WTC11 (cell line): ENCODE measurements at regions not wholly inside any gene's neighbourhood (a gene's known extent, or its start where the extent isn't known, plus 50 kb on each side); places are given as distances from the start of the nearest gene placed in this dataset.

Experiments
- ATF3 ChIP-seq: sonication (generic); formaldehyde crosslinking; conservative IDR thresholded peaks from 2 replicates; pipeline ENCODE4 v1.8.1; 2022; ENCODE audit warnings: mild to moderate bottlenecking, missing genetic modification reagents
- CBFB ChIP-seq: sonication (generic); formaldehyde crosslinking; IDR thresholded peaks from 2 replicates; pipeline ENCODE4 v1.8.1; 2022; ENCODE audit warnings: mild to moderate bottlenecking, low read depth, missing genetic modification reagents
- CDX4 ChIP-seq: fragments of 250-450 bp; sonication (Bioruptor Pico); IDR thresholded peaks from 2 replicates; pipeline ENCODE4 v1.9.0; 2021; ENCODE audit warnings: moderate library complexity, mild to moderate bottlenecking, inconsistent platforms, borderline replicate concordance
- CREB1 ChIP-seq: sonication (generic); formaldehyde crosslinking; IDR thresholded peaks from 2 replicates; pipeline ENCODE4 v1.8.0; 2023; ENCODE audit warnings: mild to moderate bottlenecking, missing genetic modification reagents
- CTCF ChIP-seq: fragments of 200-600 bp; IDR thresholded peaks from 2 replicates; pipeline ENCODE4 v1.8.0; 2022; ENCODE audit warnings: antibody characterized with exemption
- HMGXB4 ChIP-seq: sonication (generic); formaldehyde crosslinking; IDR thresholded peaks from 2 replicates; pipeline ENCODE4 v1.8.1; 2023; ENCODE audit warnings: mild to moderate bottlenecking, moderate library complexity, missing genetic modification reagents
- SP1 ChIP-seq: sonication (generic); formaldehyde crosslinking; conservative IDR thresholded peaks from 2 replicates; pipeline ENCODE4 v1.8.1; 2022; ENCODE audit warnings: missing genetic modification reagents
- TEAD1 ChIP-seq: sonication (generic); formaldehyde crosslinking; IDR thresholded peaks from 2 replicates; pipeline ENCODE4 v1.8.0; 2022; ENCODE audit warnings: mild to moderate bottlenecking, missing genetic modification reagents
- TEAD4 ChIP-seq: sonication (generic); formaldehyde crosslinking; IDR thresholded peaks from 2 replicates; pipeline ENCODE4 v1.8.0; 2022; ENCODE audit warnings: mild to moderate bottlenecking, missing genetic modification reagents
- USF2 ChIP-seq: sonication (generic); formaldehyde crosslinking; IDR thresholded peaks from 2 replicates; pipeline ENCODE4 v1.8.1; 2023; ENCODE audit warnings: mild to moderate bottlenecking, missing genetic modification reagents, moderate library complexity
- ZBTB21 ChIP-seq: sonication (generic); formaldehyde crosslinking; IDR thresholded peaks from 2 replicates; pipeline ENCODE4 v1.8.1; 2023; ENCODE audit warnings: mild to moderate bottlenecking, missing genetic modification reagents, borderline replicate concordance
- ZNF138 ChIP-seq: sonication (generic); formaldehyde crosslinking; conservative IDR thresholded peaks from 2 replicates; pipeline ENCODE4 v1.8.1; 2022; ENCODE audit warnings: mild to moderate bottlenecking, moderate library complexity, missing genetic modification reagents
- ZNF263 ChIP-seq: sonication (generic); formaldehyde crosslinking; IDR thresholded peaks from 2 replicates; pipeline ENCODE4 v1.8.1; 2022; ENCODE audit warnings: low read depth, mild to moderate bottlenecking, moderate library complexity, missing genetic modification reagents

- TF ChIP-seq CREB1, result no peak
- TF ChIP-seq CTCF, result no peak
- no peak for TF ChIP-seq SP1 (CRISPR knock-in tag)
- no peak for TF ChIP-seq TEAD1 (CRISPR knock-in tag)
- TF ChIP-seq USF2, result no peak
- TF ChIP-seq ZBTB21, result no peak
- TF ChIP-seq ZNF263 (CRISPR knock-in tag), result no peak
- no peak for TF ChIP-seq TEAD4
- no peak for TF ChIP-seq CDX4
- TF ChIP-seq HMGXB4 (CRISPR knock-in tag), result no peak
- TF ChIP-seq CBFB (CRISPR knock-in tag), result no peak
- TF ChIP-seq ZNF138, result no peak
- TF ChIP-seq ATF3, result no peak
These were observed 129.6 kb upstream of the ZNF618 start for GRCh38 chr9:113746486-113746885.
